Naive thymus-derived CD8-positive, alpha-beta T cell (primary cell): ENCODE measurements at regions not wholly inside any gene's neighbourhood (a gene's known extent, or its start where the extent isn't known, plus 50 kb on each side); places are given as distances from the start of the nearest gene placed in this dataset.

Source experiments
- ATAC-seq, 2 donors: fragments of 150-1000 bp; cut with Tn5 transposase in 1 of 2; sonication (Bioruptor Pico), chemical (Tn5 transposase) in 1 of 2; 1 replicate in 1 of 2; 2 replicates in 1 of 2; pipeline ENCODE4 v1.10.0; 2021; ENCODE audit warnings: mild to moderate bottlenecking in 2 of 2, moderate library complexity in 2 of 2
- POLR2A ChIA-PET: fragments of 350-600 bp; sonication (Branson Sonifier 250); formaldehyde crosslinking; loops from one replicate; lab custom pipeline; 2021; ENCODE audit warnings: antibody characterized with exemption; lab: Charles Lee
- DNase-seq, 10 donors: peaks; one replicate each; pipeline versions ENCODE4 v3.0.0 to v3.0.0-alpha.2; 2020 to 2022
- H3K27ac Mint-ChIP-seq, 10 donors: one replicate each; pipeline ENCODE4 v1.8.0; 2020 to 2022; ENCODE audit warnings: mild to moderate bottlenecking in 10 of 10, mixed read lengths in 10 of 10, moderate library complexity in 4 of 10, inconsistent platforms in 1 of 10
- H3K27me3 Mint-ChIP-seq, 5 donors: one replicate each; pipeline ENCODE4 v1.8.0; 2021 to 2022; ENCODE audit warnings: mixed read lengths in 5 of 5
- H3K36me3 Mint-ChIP-seq, 3 donors: one replicate each; pipeline ENCODE4 v1.8.0; 2020 to 2022; ENCODE audit warnings: mixed read lengths in 3 of 3, mild to moderate bottlenecking in 2 of 3, inconsistent platforms in 1 of 3
- H3K4me1 Mint-ChIP-seq, 4 donors: one replicate each; pipeline ENCODE4 v1.8.0; 2021 to 2022; ENCODE audit warnings: mixed read lengths in 4 of 4
- H3K4me3 Mint-ChIP-seq, 10 donors: one replicate each; pipeline ENCODE4 v1.8.0; 2020 to 2022; ENCODE audit warnings: mild to moderate bottlenecking in 10 of 10, mixed read lengths in 10 of 10, moderate library complexity in 6 of 10, inconsistent platforms in 1 of 10
- H3K9me3 Mint-ChIP-seq, 9 donors: one replicate each; pipeline ENCODE4 v1.8.0; 2020 to 2022; ENCODE audit warnings: mixed read lengths in 9 of 9, mild to moderate bottlenecking in 3 of 9, inconsistent platforms in 1 of 9, moderate library complexity in 1 of 9

DNA sequence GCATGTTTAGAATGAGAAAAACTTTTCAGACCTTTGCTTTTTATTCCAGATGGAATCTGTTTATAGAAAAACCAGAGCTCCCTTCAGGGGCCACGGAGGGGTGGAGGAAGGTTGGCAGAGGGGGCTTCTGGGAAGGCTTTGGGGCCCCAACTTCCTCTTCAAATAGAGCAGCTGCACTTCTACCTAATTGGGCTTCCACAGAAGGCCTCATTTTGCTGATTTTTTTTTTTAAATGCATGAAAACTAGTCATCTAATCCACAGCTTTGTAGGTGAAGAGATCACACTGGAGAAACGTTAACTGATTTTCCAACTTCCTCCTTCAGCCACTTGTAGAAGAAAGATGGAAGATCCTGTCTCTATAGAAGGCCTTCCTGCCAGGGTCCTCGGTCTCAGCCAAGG lies 181.8 kb downstream of the BCL11A start:
- ATAC-seq (no peak), DNase-seq (no peak)
- no peaks in the 10 kb centered on the region for H3K36me3 Mint-ChIP-seq
- H3K27ac Mint-ChIP-seq: no peak overlapping the region
- H3K4me1 Mint-ChIP-seq: peaks cover 0 to 37% (median 4%) of the 10 kb centered on the region in 4 donors
- H3K9me3 Mint-ChIP-seq: no peaks in the 10 kb centered on the region
- no peak overlapping the region for H3K4me3 Mint-ChIP-seq
- POLR2A ChIA-PET: no interaction called here
- peaks cover 0 to 2% (median 0%) of the 10 kb centered on the region in 5 donors for H3K27me3 Mint-ChIP-seq

DNA sequence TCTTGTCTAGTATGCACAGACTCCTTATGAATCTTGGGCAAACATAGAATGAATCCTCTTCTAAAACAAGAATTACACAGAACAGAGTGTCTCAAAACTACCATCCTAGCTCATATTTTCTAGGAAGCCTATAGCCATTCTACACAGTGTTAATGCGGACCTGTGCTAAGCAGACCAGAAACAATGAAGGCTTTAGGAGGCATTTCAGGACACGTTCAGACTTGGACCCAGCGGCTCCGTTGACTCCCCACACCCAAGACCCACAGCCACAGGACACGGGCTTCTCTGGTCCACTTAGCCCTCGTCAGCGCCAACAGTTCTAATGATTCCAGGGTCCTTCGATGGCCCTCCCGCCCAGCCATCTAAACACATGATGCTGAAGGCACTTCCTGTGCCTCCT lies 182.2 kb downstream of the BCL11A start:
- Mint-ChIP-seq H3K9me3 (no peaks in the 10 kb centered on the region), H3K27ac (no peak overlapping the region), H3K4me1 (peaks cover 0 to 41% (median 4%) of the 10 kb centered on the region in 4 donors), H3K4me3 (no peak overlapping the region), H3K27me3 (peaks cover 0 to 2% (median 0%) of the 10 kb centered on the region in 5 donors), H3K36me3 (no peaks in the 10 kb centered on the region)
- DNase-seq (no peak), ATAC-seq (no peak)
- POLR2A ChIA-PET: no interaction called here

DNA sequence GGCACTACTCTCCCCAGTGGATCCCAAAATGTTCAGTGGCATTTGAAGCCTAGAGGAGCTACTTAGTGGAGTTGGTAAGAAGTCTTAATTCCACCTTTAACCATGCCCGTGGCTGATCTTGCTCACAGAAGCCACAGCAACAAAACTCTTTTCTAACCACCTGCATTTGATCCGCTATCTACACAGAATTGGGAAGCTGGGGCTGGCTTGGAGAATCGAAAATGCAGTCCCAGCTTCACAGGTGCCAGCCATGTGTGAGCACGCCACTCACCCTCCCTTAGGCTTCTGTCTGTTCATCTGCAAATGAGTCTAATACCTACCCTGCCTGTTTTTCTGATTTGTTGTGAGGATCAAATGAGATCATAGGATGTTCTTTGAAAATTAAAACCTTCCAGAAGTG lies 182.6 kb downstream of the BCL11A start:
- H3K4me1 Mint-ChIP-seq: peaks cover 0 to 46% (median 4%) of the 10 kb centered on the region in 4 donors
- no peaks in the 10 kb centered on the region for H3K9me3 Mint-ChIP-seq
- H3K27ac Mint-ChIP-seq: peak overlapping the region in 1 of 10 donors; percentile 42
- H3K27me3 Mint-ChIP-seq: peaks cover 0 to 2% (median 0%) of the 10 kb centered on the region in 5 donors
- peak overlapping the region in 1 of 10 donors; percentile 16 for H3K4me3 Mint-ChIP-seq
- POLR2A ChIA-PET: no interaction called here
- no peak for DNase-seq
- no peak for ATAC-seq
- no peaks in the 10 kb centered on the region for H3K36me3 Mint-ChIP-seq

DNA sequence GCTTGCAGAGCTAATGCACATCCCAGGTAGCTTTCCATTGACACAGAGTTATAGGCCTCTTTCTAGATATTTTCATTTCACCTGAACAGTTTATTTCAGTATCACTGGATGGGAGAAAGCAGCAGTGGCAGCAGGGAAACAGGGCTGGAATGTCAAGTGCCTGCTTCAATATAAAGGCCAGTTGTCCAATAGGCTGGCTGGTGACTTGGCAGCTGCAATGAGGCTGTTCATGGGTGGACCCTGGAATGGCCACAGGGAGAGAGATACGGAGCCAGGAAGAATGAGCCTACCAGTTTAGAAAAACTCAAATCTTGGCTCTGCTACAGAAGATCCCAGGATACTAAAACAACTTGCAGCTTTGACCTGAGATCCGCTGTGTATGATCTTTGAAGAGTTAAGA lies 185.0 kb downstream of the BCL11A start:
- no peak for ATAC-seq
- peaks cover 0 to 63% (median 4%) of the 10 kb centered on the region in 4 donors for H3K4me1 Mint-ChIP-seq

DNA sequence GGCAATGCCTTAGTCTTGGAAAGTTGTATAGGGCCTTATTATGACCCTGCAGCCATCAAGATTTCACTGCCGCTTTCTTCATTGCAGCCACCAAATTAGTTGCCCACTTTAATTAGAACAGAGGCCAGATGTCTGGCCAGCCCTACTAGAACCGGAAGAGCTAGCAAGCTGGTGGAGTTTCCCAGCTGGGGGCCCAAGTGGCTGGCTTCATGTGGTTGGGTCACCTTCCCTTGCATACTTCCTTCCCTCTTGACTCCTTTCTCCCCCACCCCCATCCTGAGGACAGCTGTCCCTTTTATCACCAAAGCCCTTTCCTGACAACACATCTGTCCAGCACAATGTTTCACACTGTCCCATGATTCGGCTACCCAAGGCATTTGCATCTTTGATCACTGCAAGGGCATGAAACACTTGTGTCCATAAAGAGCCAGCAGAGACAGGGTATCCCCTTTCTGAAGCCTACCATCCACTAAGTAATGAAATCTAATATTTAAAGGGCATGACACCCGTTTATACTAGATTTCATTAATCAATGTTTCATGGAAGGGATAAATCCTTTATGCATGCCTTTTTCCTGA lies 187.2 kb downstream of the BCL11A start:
- ATAC-seq (no peak), DNase-seq (no peak)
- H3K4me1 Mint-ChIP-seq: peaks cover 0 to 68% (median 4%) of the 10 kb centered on the region in 4 donors
- POLR2A ChIA-PET: no interaction called here
- peaks cover 0 to 2% (median 0%) of the 10 kb centered on the region in 9 donors for H3K9me3 Mint-ChIP-seq
- H3K27ac Mint-ChIP-seq: peak overlapping the region in 1 of 10 donors; percentile 69
- H3K27me3 Mint-ChIP-seq: peaks cover 0 to 3% (median 0%) of the 10 kb centered on the region in 5 donors
- H3K36me3 Mint-ChIP-seq: no peaks in the 10 kb centered on the region
- H3K4me3 Mint-ChIP-seq: no peak overlapping the region

More for the DNA sequence above, 185.0 kb downstream of the BCL11A start:
- no peak for DNase-seq
- POLR2A ChIA-PET: no interaction called here
- Mint-ChIP-seq H3K27me3 (peaks cover 0 to 2% (median 0%) of the 10 kb centered on the region in 5 donors), H3K36me3 (no peaks in the 10 kb centered on the region), H3K9me3 (no peaks in the 10 kb centered on the region), H3K27ac (no peak overlapping the region), H3K4me3 (no peak overlapping the region)

DNA sequence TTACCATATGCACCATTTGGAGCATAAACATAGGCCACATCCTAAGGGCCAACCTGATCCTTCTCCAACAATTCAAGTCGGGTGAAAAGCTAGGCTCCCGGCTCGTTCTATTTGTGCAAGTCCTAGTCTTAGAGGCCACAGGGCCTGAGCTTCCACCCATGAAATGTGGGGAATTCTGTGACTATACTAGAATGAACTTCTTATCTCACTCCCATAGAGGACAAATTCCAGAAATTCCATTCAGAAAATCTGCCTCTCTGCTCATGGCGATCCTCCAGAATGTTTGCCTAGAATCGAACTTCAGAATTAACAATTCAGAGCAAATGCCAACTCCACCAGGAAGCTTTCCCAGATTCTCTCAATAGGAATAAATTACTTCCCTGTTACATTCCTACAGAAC lies 187.9 kb downstream of the BCL11A start:
- H3K9me3 Mint-ChIP-seq: peaks cover 0 to 2% (median 0%) of the 10 kb centered on the region in 9 donors
- H3K27ac Mint-ChIP-seq: peak overlapping the region in 1 of 10 donors; percentile 69
- DNase-seq (no peak), ATAC-seq (no peak)
- H3K36me3 Mint-ChIP-seq: no peaks in the 10 kb centered on the region
- no peak overlapping the region for H3K4me3 Mint-ChIP-seq
- peaks cover 0 to 3% (median 0%) of the 10 kb centered on the region in 5 donors for H3K27me3 Mint-ChIP-seq
- H3K4me1 Mint-ChIP-seq: peaks cover 0 to 64% (median 3%) of the 10 kb centered on the region in 4 donors
- POLR2A ChIA-PET: no interaction called here

DNA sequence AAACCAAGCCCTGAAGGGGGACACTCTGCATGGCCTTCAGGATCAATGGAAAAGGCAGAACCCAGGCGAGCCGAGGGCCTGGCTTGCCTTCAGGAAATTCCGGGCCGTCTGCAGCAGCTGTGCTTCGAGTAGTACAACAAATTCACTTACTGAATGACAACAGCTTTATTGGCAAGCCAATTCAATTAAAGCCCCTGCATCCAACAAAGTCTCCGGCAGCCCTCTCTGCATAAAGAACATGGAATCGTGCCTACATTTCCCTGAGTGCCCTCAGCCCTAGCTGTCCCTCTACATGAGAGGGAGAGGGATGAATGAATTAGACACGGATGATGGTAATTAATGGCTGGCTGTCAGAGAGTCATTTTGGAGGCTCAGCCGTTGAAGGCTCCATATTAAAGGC lies 189.0 kb downstream of the BCL11A start:
- ATAC-seq (no peak), DNase-seq (no peak)
- Mint-ChIP-seq H3K27ac (peak overlapping the region in 1 of 10 donors; percentile 57), H3K9me3 (peaks cover 0 to 2% (median 0%) of the 10 kb centered on the region in 9 donors), H3K36me3 (no peaks in the 10 kb centered on the region), H3K4me3 (no peak overlapping the region), H3K27me3 (peaks cover 0 to 8% (median 0%) of the 10 kb centered on the region in 5 donors), H3K4me1 (peaks cover 1 to 63% (median 5%) of the 10 kb centered on the region in 4 donors)
- POLR2A ChIA-PET: no interaction called here

DNA sequence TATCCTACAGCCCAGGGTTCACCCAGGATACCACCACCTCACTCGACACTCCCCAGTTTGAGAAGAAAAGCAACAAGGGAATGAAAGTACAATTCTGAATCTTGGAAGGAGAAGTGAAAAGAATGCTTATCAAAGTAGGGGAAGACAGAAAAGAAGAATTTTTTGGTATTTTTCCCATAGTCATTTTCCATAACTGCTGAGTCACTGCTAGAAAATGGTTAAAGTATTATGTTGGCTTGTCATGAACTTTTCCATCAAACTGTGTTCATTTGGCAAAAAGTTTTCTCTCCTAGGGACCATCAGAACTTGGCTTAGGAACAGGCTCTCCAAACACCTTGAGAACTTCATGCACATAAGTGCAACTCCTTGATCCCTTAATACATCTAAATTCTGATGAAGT lies 192.0 kb downstream of the BCL11A start:
- Mint-ChIP-seq H3K4me3 (no peak overlapping the region), H3K4me1 (peaks cover 1 to 70% (median 10%) of the 10 kb centered on the region in 4 donors), H3K27me3 (peaks cover 0 to 12% (median 3%) of the 10 kb centered on the region in 5 donors), H3K27ac (no peak overlapping the region), H3K9me3 (peaks cover 0 to 2% (median 0%) of the 10 kb centered on the region in 9 donors), H3K36me3 (no peaks in the 10 kb centered on the region)
- POLR2A ChIA-PET: no interaction called here
- DNase-seq (no peak), ATAC-seq (no peak)

DNA sequence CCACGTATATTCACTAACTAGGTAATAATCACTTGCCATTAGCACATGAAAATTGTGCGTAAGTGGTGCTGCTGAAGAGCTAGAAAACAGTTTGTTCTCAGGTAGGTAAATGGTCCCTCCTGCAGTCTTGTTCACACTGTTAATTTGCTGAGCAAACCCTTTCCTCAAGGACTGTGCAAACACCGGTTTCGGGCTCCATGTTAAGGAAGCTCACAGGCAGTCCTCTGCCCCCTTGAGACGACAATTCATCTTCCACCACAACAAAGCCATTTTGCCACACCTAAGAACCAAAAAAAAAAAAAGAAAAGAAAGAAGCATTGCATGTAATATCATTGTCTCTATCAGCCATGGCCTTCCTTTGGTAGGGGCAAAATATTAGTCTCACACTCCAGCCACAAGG lies 193.9 kb downstream of the BCL11A start:
- ATAC-seq: no peak
- no peaks in the 10 kb centered on the region for H3K36me3 Mint-ChIP-seq

DNA sequence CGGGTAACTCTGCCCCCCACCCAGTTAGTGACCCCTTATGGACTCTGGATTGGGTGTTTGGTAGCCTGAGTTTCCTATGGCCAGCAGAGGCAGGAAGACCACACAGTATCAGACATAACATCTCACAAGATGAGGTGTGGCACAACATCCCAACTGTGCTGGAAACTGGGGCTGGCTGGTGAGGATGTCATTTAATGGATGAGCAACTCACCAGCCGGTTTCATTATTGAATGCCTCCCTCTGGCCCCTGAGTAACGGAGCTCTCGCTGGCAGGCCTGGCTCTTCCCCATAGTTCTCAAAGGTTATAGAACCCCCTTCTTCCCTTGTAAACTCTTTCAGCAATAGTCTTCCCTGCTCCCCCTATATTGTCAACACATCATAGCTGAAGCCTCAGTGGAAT lies 195.0 kb downstream of the BCL11A start:
- POLR2A ChIA-PET: no interaction called here
- Mint-ChIP-seq H3K9me3 (peaks cover 0 to 2% (median 0%) of the 10 kb centered on the region in 9 donors), H3K36me3 (no peaks in the 10 kb centered on the region), H3K27ac (no peak overlapping the region), H3K27me3 (peaks cover 0 to 12% (median 3%) of the 10 kb centered on the region in 5 donors), H3K4me3 (no peak overlapping the region), H3K4me1 (peaks cover 11 to 73% (median 18%) of the 10 kb centered on the region in 4 donors)
- no peak for DNase-seq
- no peak for ATAC-seq

More for the DNA sequence above, 193.9 kb downstream of the BCL11A start:
- H3K27me3 Mint-ChIP-seq: peaks cover 0 to 12% (median 3%) of the 10 kb centered on the region in 5 donors
- H3K4me3 Mint-ChIP-seq: no peak overlapping the region
- no peak for DNase-seq
- H3K4me1 Mint-ChIP-seq: peaks cover 11 to 73% (median 18%) of the 10 kb centered on the region in 4 donors
- no peak overlapping the region for H3K27ac Mint-ChIP-seq
- peaks cover 0 to 2% (median 0%) of the 10 kb centered on the region in 9 donors for H3K9me3 Mint-ChIP-seq
- POLR2A ChIA-PET: no interaction called here

DNA sequence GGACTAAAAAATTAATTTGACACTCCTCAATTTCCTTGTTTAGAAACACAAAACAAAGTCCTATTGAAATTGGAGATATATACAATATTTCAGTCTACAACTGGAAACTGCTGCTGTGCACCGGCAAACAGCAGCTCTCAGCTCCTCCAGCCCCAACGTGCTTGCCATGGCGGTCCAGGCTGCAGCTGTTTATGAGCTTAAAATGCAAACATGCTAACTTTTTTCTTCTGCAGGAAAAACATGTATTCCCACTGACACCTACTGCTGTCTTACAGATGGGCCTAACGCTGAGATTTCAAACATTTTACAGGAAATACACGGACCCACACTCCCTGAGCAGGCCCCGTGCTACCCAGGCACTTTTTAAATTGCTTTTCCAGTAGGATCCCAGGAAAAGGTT lies 195.5 kb downstream of the BCL11A start:
- peaks cover 0 to 11% (median 3%) of the 10 kb centered on the region in 5 donors for H3K27me3 Mint-ChIP-seq
- peaks cover 0 to 2% (median 0%) of the 10 kb centered on the region in 9 donors for H3K9me3 Mint-ChIP-seq
- no peak for ATAC-seq
- H3K4me3 Mint-ChIP-seq: peak overlapping the region in 1 of 10 donors; percentile 6
- POLR2A ChIA-PET: no interaction called here
- DNase-seq: no peak
- no peak overlapping the region for H3K27ac Mint-ChIP-seq
- peaks cover 11 to 75% (median 18%) of the 10 kb centered on the region in 4 donors for H3K4me1 Mint-ChIP-seq
- no peaks in the 10 kb centered on the region for H3K36me3 Mint-ChIP-seq

DNA sequence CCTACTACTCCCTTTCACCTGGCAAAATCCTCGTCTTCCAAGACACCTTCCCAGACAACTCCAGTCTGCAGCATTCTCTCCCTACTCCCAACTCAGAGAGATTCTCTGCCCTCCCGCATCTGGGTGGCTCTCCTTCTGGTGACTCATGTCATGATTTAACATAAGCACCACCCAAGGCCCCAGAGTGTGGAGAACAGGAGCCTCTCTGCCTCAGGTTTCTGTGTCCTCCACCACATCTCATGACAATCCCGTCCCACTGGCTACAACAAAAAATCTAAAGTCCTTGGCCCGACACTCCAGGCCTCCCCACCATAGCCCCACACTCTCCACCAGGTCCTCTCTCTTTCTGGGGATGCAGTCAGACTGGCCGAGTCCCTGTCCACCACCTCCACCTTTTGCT lies 197.1 kb downstream of the BCL11A start:
- Mint-ChIP-seq H3K4me1 (peaks cover 11 to 79% (median 18%) of the 10 kb centered on the region in 4 donors), H3K4me3 (peak overlapping the region in 3 of 10 donors; percentile 7 to 52 (median 19)), H3K9me3 (peaks cover 0 to 2% (median 0%) of the 10 kb centered on the region in 9 donors), H3K27me3 (peaks cover 0 to 10% (median 3%) of the 10 kb centered on the region in 5 donors), H3K27ac (peak overlapping the region in 3 of 10 donors; percentile 54 to 66 (median 56)), H3K36me3 (no peaks in the 10 kb centered on the region)
- DNase-seq (no peak), ATAC-seq (no peak)
- POLR2A ChIA-PET: interaction anchor here (0.7 kb wide), 1 partner anchor 14 kb away, joined by 4 read pairs; no protein-coding TSS in a partner anchor

DNA sequence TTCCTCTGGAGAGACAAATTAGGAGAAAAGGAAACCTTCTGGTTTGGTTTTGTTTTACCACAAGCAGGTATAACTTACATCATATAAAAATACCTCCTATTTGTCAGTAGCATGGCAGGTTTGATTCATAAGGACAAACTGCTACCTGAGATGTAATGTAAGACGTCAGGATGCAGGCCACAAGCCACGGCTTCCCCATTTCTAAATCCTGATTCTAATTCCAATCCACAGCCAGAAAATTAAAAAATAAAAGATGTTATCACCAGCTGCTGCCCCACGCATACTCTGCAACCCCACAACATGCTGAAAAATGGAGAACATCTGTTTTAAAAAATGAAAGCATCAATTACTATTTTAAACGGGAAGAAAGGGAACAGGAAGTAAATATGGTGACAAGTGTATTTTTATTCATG lies 197.6 kb downstream of the BCL11A start:
- Mint-ChIP-seq H3K27ac (peak overlapping the region in 2 of 10 donors; percentile 15 to 66), H3K9me3 (peaks cover 0 to 2% (median 0%) of the 10 kb centered on the region in 9 donors), H3K4me3 (peak overlapping the region in 1 of 10 donors; percentile 58), H3K36me3 (no peaks in the 10 kb centered on the region), H3K4me1 (peaks cover 11 to 82% (median 18%) of the 10 kb centered on the region in 4 donors), H3K27me3 (peaks cover 0 to 10% (median 3%) of the 10 kb centered on the region in 5 donors)
- no peak for ATAC-seq
- POLR2A ChIA-PET: no interaction called here
- no peak for DNase-seq
